Ishikawa (cell line): ENCODE measurements at regions not wholly inside any gene's neighbourhood (a gene's known extent, or its start where the extent isn't known, plus 50 kb on each side); places are given as distances from the start of the nearest gene placed in this dataset.

Experiments used
- CEBPB ChIP-seq: IDR thresholded peaks from 2 replicates; pipeline ENCODE4 v1.6.1; 2012
- CREB1 ChIP-seq: IDR thresholded peaks from 2 replicates; pipeline ENCODE4 v1.6.1; 2012; ENCODE audit warnings: low read depth
- EGR1 ChIP-seq: IDR thresholded peaks from 2 replicates; pipeline ENCODE4 v1.6.1; 2012
- EP300 ChIP-seq: IDR thresholded peaks from 2 replicates; pipeline ENCODE4 v1.6.1; 2012; ENCODE audit warnings: borderline replicate concordance
- FOXM1 ChIP-seq: IDR thresholded peaks from 2 replicates; pipeline ENCODE4 v1.6.1; 2012; ENCODE audit warnings: low read depth, borderline replicate concordance
- MAX ChIP-seq: IDR thresholded peaks from 2 replicates; pipeline ENCODE4 v1.6.1; 2012
- NFIC ChIP-seq: IDR thresholded peaks from 2 replicates; pipeline ENCODE4 v1.6.1; 2012
- RAD21 ChIP-seq: IDR thresholded peaks from 2 replicates; pipeline ENCODE4 v1.6.1; 2012; ENCODE audit warnings: low read depth
- REST ChIP-seq: IDR thresholded peaks from 2 replicates; pipeline ENCODE4 v1.6.1; 2012; ENCODE audit warnings: low read depth, mild to moderate bottlenecking
- TAF1 ChIP-seq: IDR thresholded peaks from 2 replicates; pipeline ENCODE4 v1.6.1; 2012; ENCODE audit warnings: low read depth, mild to moderate bottlenecking
- TCF12 ChIP-seq: IDR thresholded peaks from 2 replicates; pipeline ENCODE4 v1.6.1; 2012; ENCODE audit warnings: low read depth
- TEAD4 ChIP-seq: IDR thresholded peaks from 2 replicates; pipeline ENCODE4 v1.6.1; 2012
- USF1 ChIP-seq: IDR thresholded peaks from 2 replicates; pipeline ENCODE4 v1.6.1; 2012
- YY1 ChIP-seq: IDR thresholded peaks from 2 replicates; pipeline ENCODE4 v1.6.1; 2012; ENCODE audit warnings: low read depth
- ZBTB7A ChIP-seq: IDR thresholded peaks from 2 replicates; pipeline ENCODE4 v1.6.1; 2012; ENCODE audit warnings: low read depth

- no peak for TF ChIP-seq TCF12
- no peak for TF ChIP-seq MAX
- no peak for TF ChIP-seq REST
- TF ChIP-seq RAD21, result no peak
- TF ChIP-seq CEBPB, result no peak
- TF ChIP-seq TAF1, result no peak
- TF ChIP-seq FOXM1, result no peak
- TF ChIP-seq CREB1, result no peak
- no peak for TF ChIP-seq EP300
- TF ChIP-seq NFIC, result no peak
- TF ChIP-seq YY1, result no peak
- TF ChIP-seq ZBTB7A, result no peak
- TF ChIP-seq TEAD4, result no peak
- no peak for TF ChIP-seq USF1
- TF ChIP-seq EGR1, result no peak
Measured at GRCh38 chr3:176655404-176656094, 541.7 kb downstream of the TBL1XR1 start.

- TF ChIP-seq EP300 (no peak), NFIC (no peak), TEAD4 (no peak), RAD21 (peak; percentile 18; the same call in 1 of the 2 replicates), TAF1 (no peak)
Measured at GRCh38 chr3:176651622-176652021, 545.7 kb downstream of the TBL1XR1 start.

GRCh38 chr3:176650478-176650877 lies 546.8 kb downstream of the TBL1XR1 start:
- TF ChIP-seq EGR1, result no peak
- no peak for TF ChIP-seq CREB1
- no peak for TF ChIP-seq EP300
- TF ChIP-seq ZBTB7A, result no peak
- TF ChIP-seq MAX, result no peak
- no peak for TF ChIP-seq USF1
- TF ChIP-seq NFIC, result no peak
- TF ChIP-seq TAF1, result no peak
- TF ChIP-seq REST, result no peak

GRCh38 chr3:176647987-176648386 lies 549.3 kb downstream of the TBL1XR1 start:
- TF ChIP-seq TCF12 (no peak), EGR1 (no peak), USF1 (no peak), RAD21 (no peak), MAX (no peak), ZBTB7A (no peak), NFIC (no peak), YY1 (no peak), TAF1 (no peak), REST (no peak), CREB1 (no peak), CEBPB (no peak), EP300 (no peak), TEAD4 (no peak), FOXM1 (no peak)
